ENCODE measurements at regions not wholly inside any gene's neighbourhood (a gene's known extent, or its start where the extent isn't known, plus 50 kb on each side); places are given as distances from the start of the nearest gene placed in this dataset.

DNA sequence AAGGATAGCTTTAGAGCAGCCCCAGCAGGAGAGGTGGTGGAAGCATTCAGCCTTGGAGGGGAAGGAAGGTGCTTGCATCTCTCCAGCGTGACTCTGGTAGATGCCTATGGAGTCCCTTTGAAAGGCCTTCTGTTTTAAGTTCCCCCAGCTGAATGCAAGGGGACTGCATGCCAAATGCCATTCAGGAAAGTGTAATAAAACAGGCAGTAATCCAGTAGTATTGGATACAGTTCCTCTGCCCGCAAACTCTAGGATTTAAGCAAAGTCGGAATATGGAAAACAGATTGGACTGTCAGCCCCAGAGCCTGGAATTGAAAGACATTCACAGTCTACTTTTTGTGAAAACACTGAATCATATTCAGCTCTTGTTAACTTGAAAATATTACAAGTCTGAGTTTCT, 125.2 kb upstream of the GAREM1 start (continued):
- TF ChIP-seq, protein P1, sequence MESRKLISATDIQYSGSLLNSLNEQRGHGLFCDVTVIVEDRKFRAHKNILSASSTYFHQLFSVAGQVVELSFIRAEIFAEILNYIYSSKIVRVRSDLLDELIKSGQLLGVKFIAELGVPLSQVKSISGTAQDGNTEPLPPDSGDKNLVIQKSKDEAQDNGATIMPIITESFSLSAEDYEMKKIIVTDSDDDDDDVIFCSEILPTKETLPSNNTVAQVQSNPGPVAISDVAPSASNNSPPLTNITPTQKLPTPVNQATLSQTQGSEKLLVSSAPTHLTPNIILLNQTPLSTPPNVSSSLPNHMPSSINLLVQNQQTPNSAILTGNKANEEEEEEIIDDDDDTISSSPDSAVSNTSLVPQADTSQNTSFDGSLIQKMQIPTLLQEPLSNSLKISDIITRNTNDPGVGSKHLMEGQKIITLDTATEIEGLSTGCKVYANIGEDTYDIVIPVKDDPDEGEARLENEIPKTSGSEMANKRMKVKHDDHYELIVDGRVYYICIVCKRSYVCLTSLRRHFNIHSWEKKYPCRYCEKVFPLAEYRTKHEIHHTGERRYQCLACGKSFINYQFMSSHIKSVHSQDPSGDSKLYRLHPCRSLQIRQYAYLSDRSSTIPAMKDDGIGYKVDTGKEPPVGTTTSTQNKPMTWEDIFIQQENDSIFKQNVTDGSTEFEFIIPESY (CRISPR knock-in tag; IDR thresholded peaks at IDR 0.05) = no peak
- TF ChIP-seq ZNF761 (CRISPR knock-in tag; conservative IDR thresholded peaks at IDR 0.05) = no peak

DNA sequence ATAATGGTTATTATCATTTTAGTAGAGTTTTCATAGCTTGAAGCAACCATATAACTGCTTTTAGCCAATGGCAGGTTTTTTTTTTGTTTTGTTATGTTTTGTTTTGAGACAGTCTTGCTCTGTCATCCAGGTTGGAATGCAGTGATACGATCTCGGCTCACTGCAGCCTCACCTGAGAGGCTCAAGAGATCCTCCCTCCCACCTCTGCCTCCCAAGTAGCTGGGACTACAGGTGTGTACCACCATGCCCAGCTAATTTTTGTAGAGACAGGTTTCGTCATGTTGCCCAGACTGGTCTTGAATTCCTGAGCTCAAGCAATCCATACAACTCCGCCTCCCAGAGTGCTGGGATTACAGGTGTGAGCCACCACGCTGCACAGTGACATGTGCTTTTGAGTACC, 117.5 kb upstream of the GAREM1 start:
- H3K9me3 ChIP-seq (ENCODE audit: low read length) = no peaks in the 10 kb centered on the region
- no peak overlapping the region for H3K27ac ChIP-seq (ENCODE audit: extremely low read length, insufficient read depth, low read length)
- no peak overlapping the region for H3K4me3 ChIP-seq (replicated peaks in 1 of 3; ENCODE audit: insufficient read depth in 1 of 3, low read depth in 2 of 3, low read length in 3 of 3)
- no peak overlapping the region for H3K9ac ChIP-seq (ENCODE audit: insufficient read depth, low read depth, low read length)
- ATAC-seq = no peak
- in situ Hi-C loops (cut with HindIII; ENCODE audit: extremely low pct_ligation_motif_present, low pct_unique_long_range_greater_than_20kb) (no loop called here), intact Hi-C loops (cut with micrococcal nuclease; ENCODE audit: unreplicated experiment) (no loop called here)
- FAIRE-seq = no peak
- DNase-seq (ENCODE audit: low spot score) = no peak
- POLR2A ChIA-PET = no interaction called here
- no peak overlapping the region for H3K4me2 ChIP-seq (ENCODE audit: low read depth, low read length)
- 30% methylated on average over 5 of the region's 5 CpGs for WGBS (ENCODE audit: low lambda C conversion rate)
- H4K20me1 ChIP-seq (ENCODE audit: insufficient read depth, low read length) = no peaks in the 10 kb centered on the region
- CTCF ChIA-PET (ENCODE audit: low intra/inter-chr PET ratio, low total read pairs) = no interaction called here
- no TSS peak for BruUV-seq (replicated peaks)
- H3K4me1 ChIP-seq (ENCODE audit: insufficient read depth, low read length) = no peaks in the 10 kb centered on the region
- H3K79me2 ChIP-seq (ENCODE audit: insufficient read depth, low read length) = no peaks in the 10 kb centered on the region
- no peaks in the 10 kb centered on the region for H3K27me3 ChIP-seq (ENCODE audit: control insufficient read depth in 1 of 2, insufficient read depth in 2 of 2, low read length in 2 of 2)
- no peaks in the 10 kb centered on the region for H3K36me3 ChIP-seq (replicated peaks in 1 of 2; ENCODE audit: control insufficient read depth in 1 of 2, insufficient read depth in 2 of 2, low read length in 2 of 2)
- no peak overlapping the region for H2AFZ ChIP-seq (ENCODE audit: low read length)
- TF ChIP-seq TAF1 (CRISPR knock-in tag; IDR thresholded peaks at IDR 0.05) = no peak
- TF ChIP-seq, protein P2, sequence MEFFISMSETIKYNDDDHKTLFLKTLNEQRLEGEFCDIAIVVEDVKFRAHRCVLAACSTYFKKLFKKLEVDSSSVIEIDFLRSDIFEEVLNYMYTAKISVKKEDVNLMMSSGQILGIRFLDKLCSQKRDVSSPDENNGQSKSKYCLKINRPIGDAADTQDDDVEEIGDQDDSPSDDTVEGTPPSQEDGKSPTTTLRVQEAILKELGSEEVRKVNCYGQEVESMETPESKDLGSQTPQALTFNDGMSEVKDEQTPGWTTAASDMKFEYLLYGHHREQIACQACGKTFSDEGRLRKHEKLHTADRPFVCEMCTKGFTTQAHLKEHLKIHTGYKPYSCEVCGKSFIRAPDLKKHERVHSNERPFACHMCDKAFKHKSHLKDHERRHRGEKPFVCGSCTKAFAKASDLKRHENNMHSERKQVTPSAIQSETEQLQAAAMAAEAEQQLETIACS (CRISPR knock-in tag; IDR thresholded peaks at IDR 0.05) = no peak
- no peak for TF ChIP-seq CREB1 (IDR thresholded peaks at IDR 0.05)
- no peak for TF ChIP-seq CREB1 (CRISPR knock-in tag; IDR thresholded peaks at IDR 0.05)
- TF ChIP-seq ZNF354B (CRISPR knock-in tag; IDR thresholded peaks at IDR 0.05) = no peak
- no peak for TF ChIP-seq ZNF773 (CRISPR knock-in tag; IDR thresholded peaks at IDR 0.05; ENCODE audit: borderline replicate concordance)
- TF ChIP-seq MEIS1 (CRISPR knock-in tag; IDR thresholded peaks at IDR 0.05; ENCODE audit: borderline replicate concordance) = no peak
- TF ChIP-seq MBD4 (IDR thresholded peaks at IDR 0.05; ENCODE audit: borderline replicate concordance, low read length) = no peak
- TF ChIP-seq CERS6 (CRISPR knock-in tag; IDR thresholded peaks at IDR 0.05) = no peak
- no peak for TF ChIP-seq ZNF224 (CRISPR knock-in tag; IDR thresholded peaks at IDR 0.05)
- no peak for TF ChIP-seq POLR2AphosphoS2 (IDR thresholded peaks at IDR 0.05; ENCODE audit: low read depth, low read length)
- no peak for TF ChIP-seq GMEB2 (CRISPR knock-in tag; IDR thresholded peaks at IDR 0.05; ENCODE audit: low read depth)
- TF ChIP-seq HNRNPUL1 (IDR thresholded peaks at IDR 0.05; ENCODE audit: low read depth, low read length) = no peak
- no peak for TF ChIP-seq ZNF124 (CRISPR knock-in tag; IDR thresholded peaks at IDR 0.05)
- TF ChIP-seq MATR3 (CRISPR knock-in tag; IDR thresholded peaks at IDR 0.05) = no peak
- no peak for TF ChIP-seq CCAR2 (optimal IDR thresholded peaks at IDR 0.05; ENCODE audit: low read depth, low read length)
- TF ChIP-seq ZNF10 (CRISPR knock-in tag; IDR thresholded peaks at IDR 0.05; ENCODE audit: borderline replicate concordance, low read depth) = no peak
- TF ChIP-seq ZNF329 (CRISPR knock-in tag; IDR thresholded peaks at IDR 0.05; ENCODE audit: low read depth) = no peak
